ENCODE measurements at regions not wholly inside any gene's neighbourhood (a gene's known extent, or its start where the extent isn't known, plus 50 kb on each side); places are given as distances from the start of the nearest gene placed in this dataset.
"Not testable (repeated sequence)": the region's sequence is repeated elsewhere in the genome, so short reads cannot be mapped to it uniquely, and the experiment has no call there.

DNA sequence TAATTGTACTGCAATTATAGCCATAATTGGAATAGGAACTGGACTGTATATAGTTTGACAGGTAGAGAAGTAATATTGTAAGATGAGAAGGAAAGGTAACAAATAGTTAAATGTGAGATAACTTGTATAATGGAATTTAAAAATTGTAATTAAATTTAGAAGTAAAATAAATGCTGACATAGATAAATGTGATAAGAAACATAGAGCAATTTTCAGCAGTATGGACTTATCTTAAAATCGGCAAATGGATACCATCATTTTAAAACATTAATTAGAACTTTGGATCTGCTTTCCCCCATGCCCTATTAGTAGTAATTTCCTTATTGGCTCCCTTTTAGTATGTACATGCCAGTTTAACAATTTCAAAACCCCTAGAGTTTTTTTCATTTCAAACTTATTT, 274.8 kb upstream of the ZNG1F start:
- not testable (repeated sequence) for TF ChIP-seq EZH2phosphoT487 (IDR thresholded peaks at IDR 0.05; ENCODE audit: insufficient read depth, low read depth); EZH2 (IDR thresholded peaks at IDR 0.05; ENCODE audit: insufficient read depth, poor library complexity, severe bottlenecking)
